Ovary (tissue), 3 donors: ENCODE measurements at regions not wholly inside any gene's neighbourhood (a gene's known extent, or its start where the extent isn't known, plus 50 kb on each side); places are given as distances from the start of the nearest gene placed in this dataset.

Experiments
- CTCF ChIP-seq, 3 donors: fragments of 450-650 bp in 2 of 3; fragments of 200-600 bp in 1 of 3; IDR thresholded peaks; one replicate each; pipeline versions ENCODE4 v1.5.1 to v1.8.0; 2016 to 2022; ENCODE audit warnings: antibody characterized with exemption in 3 of 3, mild to moderate bottlenecking in 1 of 3
- EP300 ChIP-seq: sonication (generic); formaldehyde crosslinking; IDR thresholded peaks from one replicate; pipeline ENCODE4 v1.6.1; 2017; ENCODE audit warnings: antibody characterized with exemption
- POLR2A ChIP-seq: fragments of 450-650 bp; IDR thresholded peaks from one replicate; pipeline ENCODE4 v1.6.1; 2017; ENCODE audit warnings: antibody characterized with exemption, mild to moderate bottlenecking, moderate library complexity
- donor health status: DM: no; HTN: no; CAD: no.

GRCh38 chr4:101515566-101515965 lies 168.2 kb upstream of the PPP3CA start:
- TF ChIP-seq CTCF (IDR thresholded peaks at IDR 0.05) (no peak), POLR2A (no peak), EP300 (no peak)
